Heart left ventricle (tissue), 13 donors: ENCODE measurements at regions not wholly inside any gene's neighbourhood (a gene's known extent, or its start where the extent isn't known, plus 50 kb on each side); places are given as distances from the start of the nearest gene placed in this dataset.

ENCODE experiments used
- POLR2A ChIP-seq, 2 donors: fragments of 450-650 bp; IDR thresholded peaks; one replicate each; pipeline ENCODE4 v1.6.1; 2017; ENCODE audit warnings: antibody characterized with exemption in 2 of 2, mild to moderate bottlenecking in 2 of 2, moderate library complexity in 2 of 2
- TF ChIP-seq, protein P1 (sequence below), 12 donors: fragments of 200-600 bp; sonication (generic) in 4 of 12; IDR thresholded peaks; one replicate each; pipeline versions ENCODE4 v1.5.0 to v1.8.0; 2018 to 2022; ENCODE audit warnings: antibody characterized with exemption in 12 of 12, mild to moderate bottlenecking in 5 of 12
- donor health status: ischemic (EF 13 %, LVEDD 7.1; RV severe dilation, severe dysfunction).
- donor health status: DM: no; HTN: yes; CAD: no.
- donor health status: DM: no; HTN: no; CAD: no.
- donor health status: ischemic (EF 25% LVEDD 6.9; RV normal size, moderate dysfunction).
- donor health status: ischemic (EF 25% LVEDD 5.7; RV mildly dilated, moderate dysfunction).
- donor health status: ischemic (EF 35%, LVEDD 5.7; RV mildly dilated, moderate dysfunction).
- donor health status: nonischemic (EF 11% LVEDD 7.7; RV severe dilation, severe dysfunction).
- donor health status: DM: yes; HTN: yes; CAD: no.
- donor health status: PGD.
- donor health status: ischemic (EF 29% LVEDD 5.4; RV normal size, mild dysfunction).
- donor health status: nonischemic (EF 23%, LVEDD 6.1; RV moderate dilation, normal function).

DNA sequence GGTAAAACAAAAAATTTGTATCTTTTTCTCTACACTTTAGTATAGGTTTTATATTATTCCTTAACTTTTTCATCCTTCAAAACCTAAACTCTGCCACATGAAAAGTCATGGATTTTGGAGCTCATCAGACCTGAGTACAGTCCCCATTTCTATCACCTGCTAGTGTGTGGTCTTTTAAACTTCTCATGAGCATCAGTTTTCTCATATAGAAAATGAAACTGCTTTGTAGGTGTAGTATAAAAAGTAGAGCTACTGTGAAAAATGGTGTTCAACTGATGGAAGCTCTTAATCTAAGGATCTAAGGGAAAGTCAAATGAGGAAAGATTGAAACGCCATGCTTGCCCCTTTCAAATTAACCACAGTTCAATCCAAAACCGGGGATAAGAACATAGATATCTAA lies 686.5 kb downstream of the MECOM start:
- TF ChIP-seq, protein P1, sequence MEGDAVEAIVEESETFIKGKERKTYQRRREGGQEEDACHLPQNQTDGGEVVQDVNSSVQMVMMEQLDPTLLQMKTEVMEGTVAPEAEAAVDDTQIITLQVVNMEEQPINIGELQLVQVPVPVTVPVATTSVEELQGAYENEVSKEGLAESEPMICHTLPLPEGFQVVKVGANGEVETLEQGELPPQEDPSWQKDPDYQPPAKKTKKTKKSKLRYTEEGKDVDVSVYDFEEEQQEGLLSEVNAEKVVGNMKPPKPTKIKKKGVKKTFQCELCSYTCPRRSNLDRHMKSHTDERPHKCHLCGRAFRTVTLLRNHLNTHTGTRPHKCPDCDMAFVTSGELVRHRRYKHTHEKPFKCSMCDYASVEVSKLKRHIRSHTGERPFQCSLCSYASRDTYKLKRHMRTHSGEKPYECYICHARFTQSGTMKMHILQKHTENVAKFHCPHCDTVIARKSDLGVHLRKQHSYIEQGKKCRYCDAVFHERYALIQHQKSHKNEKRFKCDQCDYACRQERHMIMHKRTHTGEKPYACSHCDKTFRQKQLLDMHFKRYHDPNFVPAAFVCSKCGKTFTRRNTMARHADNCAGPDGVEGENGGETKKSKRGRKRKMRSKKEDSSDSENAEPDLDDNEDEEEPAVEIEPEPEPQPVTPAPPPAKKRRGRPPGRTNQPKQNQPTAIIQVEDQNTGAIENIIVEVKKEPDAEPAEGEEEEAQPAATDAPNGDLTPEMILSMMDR (IDR thresholded peaks at IDR 0.05), result no peak
- TF ChIP-seq POLR2A (IDR thresholded peaks at IDR 0.05), result no peak
